H1 (cell line): ENCODE measurements at regions not wholly inside any gene's neighbourhood (a gene's known extent, or its start where the extent isn't known, plus 50 kb on each side); places are given as distances from the start of the nearest gene placed in this dataset.

Experiments
- CTCF ChIA-PET: fragments of 300-600 bp; sonication (Branson Sonifier 250); formaldehyde crosslinking; loops from one replicate; lab custom pipeline; 2021; ENCODE audit not compliant: partially characterized antibody; lab: Charles Lee
- POLR2A ChIA-PET: fragments of 300-600 bp; sonication (Branson Sonifier 250); formaldehyde crosslinking; loops from one replicate; lab custom pipeline; 2021; ENCODE audit warnings: inconsistent platforms; ENCODE audit not compliant: partially characterized antibody; lab: Charles Lee
- DNase-seq, 2 experiments: peaks; one replicate each; pipeline versions ENCODE4 v3.0.0 to v3.0.0-alpha.2; 2010 to 2022; ENCODE audit warnings: low spot score in 2 of 2, low read depth in 1 of 2, mixed read lengths in 1 of 2
- FAIRE-seq: peaks from 2 replicates; lab custom pipeline; 2011; peaks lifted over from hg19 to GRCh38; lab: Jason Lieb, UNC
- H2AFZ ChIP-seq: 2 replicates; pipeline ENCODE4 v1.8.1; 2012; ENCODE audit warnings: low read length, inconsistent platforms
- H2AK5ac ChIP-seq: 2 replicates; pipeline ENCODE4 v1.6.1; 2013; ENCODE audit warnings: low read depth, low read length
- H2BK120ac ChIP-seq: replicated peaks from 2 replicates; pipeline ENCODE3; 2013; ENCODE audit warnings: low read depth, low read length, inconsistent platforms
- H2BK12ac ChIP-seq: 2 replicates; pipeline ENCODE4 v1.6.1; 2013; ENCODE audit warnings: low read depth, low read length
- H2BK15ac ChIP-seq: 2 replicates; pipeline ENCODE4 v1.6.1; 2013; ENCODE audit warnings: low read length
- H2BK20ac ChIP-seq: 2 replicates; pipeline ENCODE4 v1.6.1; 2013; ENCODE audit warnings: low read length
- H2BK5ac ChIP-seq: 2 replicates; pipeline ENCODE4 v1.6.1; 2013; ENCODE audit warnings: low read depth, low read length
- H3K14ac ChIP-seq: 2 replicates; pipeline ENCODE4 v1.6.1; 2013; ENCODE audit warnings: inconsistent platforms; ENCODE audit not compliant: insufficient read length
- H3K18ac ChIP-seq: 2 replicates; pipeline ENCODE4 v1.6.1; 2013; ENCODE audit warnings: low read length; ENCODE audit errors: extremely low read depth
- H3K23ac ChIP-seq: 2 replicates; pipeline ENCODE4 v1.6.1; 2013; ENCODE audit warnings: inconsistent platforms; ENCODE audit not compliant: insufficient read length
- H3K23me2 ChIP-seq: 2 replicates; pipeline ENCODE4 v1.6.1; 2013; ENCODE audit warnings: low read depth, low read length
- H3K27ac ChIP-seq: 2 replicates; pipeline ENCODE4 v1.6.1; 2011; ENCODE audit warnings: low read depth, low read length, inconsistent platforms
- H3K27me3 ChIP-seq, 4 experiments: replicated peaks in 1 of 4; 1 replicate in 1 of 4; 2 replicates in 3 of 4; pipeline versions ENCODE4 v1.6.1 to v1.8.1; 2011 to 2013; ENCODE audit warnings: low read length in 3 of 4, mild to moderate bottlenecking in 3 of 4, inconsistent platforms in 2 of 4, mixed read lengths in 2 of 4, moderate library complexity in 1 of 4; ENCODE audit not compliant: control insufficient read depth in 3 of 4, insufficient read depth in 3 of 4; ENCODE audit errors: extremely low read depth in 1 of 4
- H3K36me3 ChIP-seq, 4 experiments: 2 replicates each; pipeline versions ENCODE4 v1.6.1 to v1.8.1; 2011 to 2013; ENCODE audit warnings: mild to moderate bottlenecking in 4 of 4, low read length in 3 of 4, moderate library complexity in 2 of 4, control low read depth in 1 of 4, inconsistent platforms in 1 of 4; ENCODE audit not compliant: insufficient read depth in 4 of 4, control insufficient read depth in 2 of 4
- H3K4ac ChIP-seq: replicated peaks from 2 replicates; pipeline ENCODE3; 2013; ENCODE audit warnings: low read length, low read depth, mixed read lengths, inconsistent platforms; ENCODE audit not compliant: insufficient read length
- H3K4me1 ChIP-seq, 4 experiments: replicated peaks in 1 of 4; 1 replicate in 1 of 4; 2 replicates in 3 of 4; pipeline versions ENCODE4 v1.6.1 to v1.8.1; 2011 to 2013; ENCODE audit warnings: low read length in 3 of 4, inconsistent platforms in 2 of 4, mixed read lengths in 1 of 4; ENCODE audit not compliant: insufficient read depth in 4 of 4, control insufficient read depth in 3 of 4
- H3K4me2 ChIP-seq, 2 experiments: 2 replicates each; pipeline versions ENCODE4 v1.6.1 to v1.8.1; 2011 to 2013; ENCODE audit warnings: low read depth in 2 of 2, low read length in 2 of 2, control low read depth in 1 of 2, inconsistent platforms in 1 of 2, mild to moderate bottlenecking in 1 of 2; ENCODE audit not compliant: insufficient read depth in 1 of 2
- H3K4me3 ChIP-seq, 4 experiments: fragments of 200-600, 300-600 bp in 1 of 4; sonication (generic), shearing (Covaris generic), sonication (Bioruptor Twin) in 1 of 4; 2 replicates each; pipeline versions ENCODE4 v1.5.1 to v1.8.1; 2011 to 2016; ENCODE audit warnings: low read length in 4 of 4, low read depth in 3 of 4, control low read depth in 2 of 4, inconsistent platforms in 2 of 4, mild to moderate bottlenecking in 2 of 4, mixed read lengths in 1 of 4, moderate library complexity in 1 of 4; ENCODE audit not compliant: insufficient read depth in 2 of 4; ENCODE audit errors: extremely low read depth in 1 of 4
- H3K56ac ChIP-seq: replicated peaks from 2 replicates; pipeline ENCODE3; 2013; ENCODE audit warnings: low read depth, mild to moderate bottlenecking, mixed read lengths, low read length, inconsistent platforms; ENCODE audit not compliant: insufficient read length
- H3K79me1 ChIP-seq: 2 replicates; pipeline ENCODE4 v1.6.1; 2013; ENCODE audit warnings: low read depth, low read length, control low read depth
- H3K79me2 ChIP-seq, 2 experiments: 2 replicates each; pipeline versions ENCODE4 v1.6.1 to v1.8.1; 2012 to 2013; ENCODE audit warnings: low read length in 2 of 2, mild to moderate bottlenecking in 2 of 2, inconsistent platforms in 1 of 2; ENCODE audit not compliant: insufficient read depth in 2 of 2, control insufficient read depth in 1 of 2
- H3K9ac ChIP-seq, 4 experiments: replicated peaks in 1 of 4; 1 replicate in 1 of 4; 2 replicates in 3 of 4; pipeline versions ENCODE4 v1.6.1 to v1.8.1; 2011 to 2013; ENCODE audit warnings: low read depth in 3 of 4, low read length in 3 of 4, control low read depth in 2 of 4, mild to moderate bottlenecking in 2 of 4, moderate library complexity in 2 of 4, inconsistent platforms in 1 of 4; ENCODE audit errors: extremely low read depth in 1 of 4
- H3K9me3 ChIP-seq, 2 experiments: 2 replicates each; pipeline versions ENCODE4 v1.6.1 to v1.8.1; 2012 to 2013; ENCODE audit warnings: mild to moderate bottlenecking in 2 of 2, moderate library complexity in 2 of 2, control low read depth in 1 of 2, inconsistent platforms in 1 of 2, low read depth in 1 of 2, low read length in 1 of 2, mixed read lengths in 1 of 2; ENCODE audit not compliant: insufficient read depth in 2 of 2
- H4K20me1 ChIP-seq, 2 experiments: replicated peaks in 1 of 2; 2 replicates each; pipeline versions ENCODE3 to v1.8.1; 2011 to 2013; ENCODE audit warnings: inconsistent platforms in 2 of 2, low read length in 2 of 2, mild to moderate bottlenecking in 1 of 2; ENCODE audit not compliant: insufficient read depth in 2 of 2, control insufficient read depth in 1 of 2
- H4K5ac ChIP-seq: 2 replicates; pipeline ENCODE4 v1.6.1; 2013; ENCODE audit warnings: low read length, low read depth, mixed read lengths, inconsistent platforms; ENCODE audit not compliant: insufficient read length
- H4K8ac ChIP-seq: 2 replicates; pipeline ENCODE4 v1.8.0; 2013; ENCODE audit warnings: mild to moderate bottlenecking, moderate library complexity, low read length, inconsistent platforms; ENCODE audit not compliant: insufficient read depth; ENCODE audit errors: extremely low read depth
- H4K91ac ChIP-seq: replicated peaks from 2 replicates; pipeline ENCODE3; 2013; ENCODE audit warnings: low read length, mixed read lengths, inconsistent platforms; ENCODE audit not compliant: insufficient read length
- ASH2L ChIP-seq: fragments of 200-600, 300-600 bp; sonication (generic); IDR thresholded peaks from one replicate; pipeline ENCODE4 v1.7.1; 2017; ENCODE audit warnings: low read length
- CEBPB ChIP-seq: IDR thresholded peaks from 2 replicates; pipeline ENCODE4 v1.6.1; 2012; ENCODE audit warnings: low read depth, low read length
- NRF1 ChIP-seq: IDR thresholded peaks from 2 replicates; pipeline ENCODE4 v1.6.1; 2011; ENCODE audit warnings: mild to moderate bottlenecking, low read depth, low read length, improper control_type of control experiment
- POLR2A ChIP-seq, 2 experiments: IDR thresholded peaks; 1 replicate in 1 of 2; 2 replicates in 1 of 2; pipeline ENCODE4 v1.6.1; 2011; ENCODE audit warnings: low read depth in 2 of 2, low read length in 2 of 2, mild to moderate bottlenecking in 2 of 2; ENCODE audit errors: control extremely low read depth in 1 of 2
- TCF12 ChIP-seq: IDR thresholded peaks from 2 replicates; pipeline ENCODE4 v1.6.1; 2011; ENCODE audit warnings: low read depth, mild to moderate bottlenecking, low read length
- TEAD4 ChIP-seq: IDR thresholded peaks from 2 replicates; pipeline ENCODE4 v1.6.1; 2012; ENCODE audit warnings: low read depth, low read length, inconsistent platforms, mixed read lengths
- WGBS, 2 experiments: shearing (Covaris generic) in 1 of 2; methylation state at CpG; one replicate each; pipeline versions ENCODE4 v1.1.6 to v1.1.7; 2013 to 2015; ENCODE audit warnings: low lambda C conversion rate in 2 of 2, mixed read lengths in 2 of 2, inconsistent platforms in 1 of 2, low coverage in 1 of 2, missing lambda C conversion rate in 1 of 2; ENCODE audit not compliant: insufficient replicate concordance in 2 of 2, insufficient coverage in 1 of 2, insufficient read length in 1 of 2; ENCODE audit errors: extremely low coverage in 1 of 2, missing lambda C conversion rate in 1 of 2; 5-methylcytosine and 5-hydroxymethylcytosine counted together
- TF ChIP-seq, protein P1 (sequence below): IDR thresholded peaks from 2 replicates; pipeline ENCODE4 v1.6.1; 2011; ENCODE audit warnings: low read length, improper control_type of control experiment

DNA sequence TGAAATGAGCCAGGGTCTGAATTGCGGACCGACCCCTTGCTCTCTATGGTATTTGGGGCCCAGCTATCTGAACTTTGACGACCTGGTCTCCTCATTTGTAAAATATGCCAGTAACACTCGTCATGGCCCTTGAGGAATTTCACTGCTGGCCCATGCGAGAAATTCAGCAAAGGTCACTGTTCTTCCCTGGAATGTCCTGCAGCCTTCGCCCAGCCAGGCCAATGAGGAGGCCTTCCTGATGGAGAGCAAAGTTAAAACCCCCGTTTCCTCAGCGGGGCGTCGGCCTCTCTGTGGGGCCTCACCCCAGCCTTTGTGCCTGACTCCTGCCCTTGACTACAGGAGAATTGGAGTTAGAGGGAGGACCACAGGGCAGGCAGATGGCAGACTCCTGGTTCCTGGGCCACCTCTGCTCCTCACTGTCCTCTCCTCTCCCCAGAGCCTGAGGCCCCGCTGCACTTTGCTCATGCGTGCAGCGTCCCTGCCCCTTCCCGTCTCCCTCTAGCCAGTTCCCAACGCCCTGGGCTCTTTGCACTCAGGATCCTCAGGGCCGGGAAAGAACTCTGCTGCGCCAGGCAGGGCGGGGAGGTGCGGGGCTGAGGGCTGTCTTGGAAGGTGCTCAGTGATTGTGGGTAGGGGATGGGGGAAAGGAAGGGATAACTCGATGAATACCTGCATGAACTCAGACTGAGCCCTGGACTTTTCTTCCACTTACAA lies 257.0 kb upstream of the RAB6C start:
- H2AK5ac ChIP-seq = no peak overlapping the region

More for the DNA sequence above, 257.0 kb upstream of the RAB6C start:
- Histone ChIP-seq H4K20me1 (no peaks in the 10 kb centered on the region), H3K27me3 (no peaks in the 10 kb centered on the region), H3K23me2 (no peaks in the 10 kb centered on the region), H3K14ac (no peak overlapping the region), H4K5ac (no peak overlapping the region), H3K4me2 (peak overlapping the region in 1 of 2 experiments; percentile 33; a peak in 1 of 4 replicates), H3K79me2 (no peaks in the 10 kb centered on the region), H3K4ac (no peak overlapping the region), H3K9ac (no peak overlapping the region), H3K56ac (no peak overlapping the region), H3K4me3 (no peak overlapping the region), H3K9me3 (no peaks in the 10 kb centered on the region), H3K4me1 (peaks cover 2 to 13% (median 7%) of the 10 kb centered on the region in 4 experiments; a peak in 5 of 7 replicates), H4K91ac (peak overlapping the region; percentile 30), H3K18ac (no peak overlapping the region), H3K27ac (no peak overlapping the region), H2BK15ac (peak overlapping the region; percentile 53; the same call in 1 of the 2 replicates), H2BK5ac (no peak overlapping the region), H2BK12ac (peak overlapping the region; percentile 50; the same call in 1 of the 2 replicates), H2AFZ (peak overlapping the region; percentile 63; the same call in 1 of the 2 replicates), H2BK20ac (peak overlapping the region; percentile 66; the same call in 1 of the 2 replicates), H3K23ac (no peak overlapping the region), H4K8ac (no peak overlapping the region; the same call in 1 of the 2 replicates), H2BK120ac (no peak overlapping the region), H3K36me3 (no peaks in the 10 kb centered on the region), H3K79me1 (no peaks in the 10 kb centered on the region)
- POLR2A ChIA-PET = interaction anchor here (0.5 kb wide), 1 partner anchor 41 kb away, joined by 7 read pairs; no protein-coding TSS in a partner anchor
- WGBS, 2 experiments = 81% methylated on average over 20 of the region's 20 CpGs; no CpG with 5 or more reads in 1 of the 2 experiments
- peak; percentile 16 for TF ChIP-seq ASH2L
- TF ChIP-seq TCF12 = no peak
- no peak for TF ChIP-seq CEBPB
- TF ChIP-seq NRF1 = no peak
- TF ChIP-seq POLR2A (IDR thresholded peaks at IDR 0.05; ENCODE audit: control extremely low read depth in 1 of 2, low read depth in 2 of 2, low read length in 2 of 2) = no peak
- peak; percentile 28; the same call in 1 of the 2 replicates for TF ChIP-seq TEAD4
- TF ChIP-seq, protein P1, sequence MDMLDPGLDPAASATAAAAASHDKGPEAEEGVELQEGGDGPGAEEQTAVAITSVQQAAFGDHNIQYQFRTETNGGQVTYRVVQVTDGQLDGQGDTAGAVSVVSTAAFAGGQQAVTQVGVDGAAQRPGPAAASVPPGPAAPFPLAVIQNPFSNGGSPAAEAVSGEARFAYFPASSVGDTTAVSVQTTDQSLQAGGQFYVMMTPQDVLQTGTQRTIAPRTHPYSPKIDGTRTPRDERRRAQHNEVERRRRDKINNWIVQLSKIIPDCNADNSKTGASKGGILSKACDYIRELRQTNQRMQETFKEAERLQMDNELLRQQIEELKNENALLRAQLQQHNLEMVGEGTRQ = no peak
- CTCF ChIA-PET = no interaction called here
- FAIRE-seq = no peak
- DNase-seq = no peak
